ENCODE measurements at regions not wholly inside any gene's neighbourhood (a gene's known extent, or its start where the extent isn't known, plus 50 kb on each side); places are given as distances from the start of the nearest gene placed in this dataset.
A peak's percentile ranks its signal among the peaks of the same experiment; 100 is the strongest.

- DNase-seq (ENCODE audit: low read depth in 1 of 2, low spot score in 1 of 2), result no peak
- H3K27me3 ChIP-seq, result no peaks in the 10 kb centered on the region
- H3K4me3 ChIP-seq, result no peak overlapping the region
- no peaks in the 10 kb centered on the region for H3K9me3 ChIP-seq (ENCODE audit: low read depth)
- H3K4me1 ChIP-seq (ENCODE audit: low read depth), result no peaks in the 10 kb centered on the region
- H3K27ac ChIP-seq, result no peak overlapping the region
- no peaks in the 10 kb centered on the region for H3K36me3 ChIP-seq
- TF ChIP-seq CTCF (IDR thresholded peaks at IDR 0.05; ENCODE audit: low read depth, low read length), result no peak
Measured at GRCh38 chr5:145340099-145340498, 495.0 kb downstream of the PRELID2 start.

- DNase-seq (ENCODE audit: low read depth in 1 of 2, low spot score in 1 of 2), result peak in 1 of 2 donors; percentile 2
- H3K9me3 ChIP-seq (ENCODE audit: low read depth), result no peaks in the 10 kb centered on the region
- H3K27me3 ChIP-seq, result no peaks in the 10 kb centered on the region
Measured at GRCh38 chr5:145324767-145325479, 510.2 kb downstream of the PRELID2 start.

GRCh38 chr5:145324101-145324500 lies 511.0 kb downstream of the PRELID2 start:
- H3K4me1 ChIP-seq (ENCODE audit: low read depth), result no peaks in the 10 kb centered on the region
- TF ChIP-seq CTCF (IDR thresholded peaks at IDR 0.05; ENCODE audit: low read depth, low read length), result no peak
- H3K4me3 ChIP-seq, result no peak overlapping the region
- H3K9me3 ChIP-seq (ENCODE audit: low read depth), result no peaks in the 10 kb centered on the region
- H3K27me3 ChIP-seq, result no peaks in the 10 kb centered on the region
- H3K36me3 ChIP-seq, result no peaks in the 10 kb centered on the region
- no peak for DNase-seq (ENCODE audit: low read depth in 1 of 2, low spot score in 1 of 2)
- no peak overlapping the region for H3K27ac ChIP-seq

More at GRCh38 chr5:145324767-145325479, 510.2 kb downstream of the PRELID2 start:
- H3K27ac ChIP-seq, result no peak overlapping the region
- no peaks in the 10 kb centered on the region for H3K4me1 ChIP-seq (ENCODE audit: low read depth)
- TF ChIP-seq CTCF (IDR thresholded peaks at IDR 0.05; ENCODE audit: low read depth, low read length), result no peak
- no peaks in the 10 kb centered on the region for H3K36me3 ChIP-seq
- no peak overlapping the region for H3K4me3 ChIP-seq

- Histone ChIP-seq H3K4me3 (no peak overlapping the region), H3K36me3 (no peaks in the 10 kb centered on the region), H3K27me3 (no peaks in the 10 kb centered on the region), H3K27ac (no peak overlapping the region), H3K9me3 (ENCODE audit: low read depth) (no peaks in the 10 kb centered on the region), H3K4me1 (ENCODE audit: low read depth) (no peaks in the 10 kb centered on the region)
- TF ChIP-seq CTCF (IDR thresholded peaks at IDR 0.05; ENCODE audit: low read depth, low read length), result no peak
- no peak for DNase-seq (ENCODE audit: low read depth in 1 of 2, low spot score in 1 of 2)
Measured at GRCh38 chr5:145316282-145316681, 518.9 kb downstream of the PRELID2 start.

- TF ChIP-seq CTCF (IDR thresholded peaks at IDR 0.05; ENCODE audit: low read depth, low read length), result no peak
- Histone ChIP-seq H3K27me3 (no peaks in the 10 kb centered on the region), H3K36me3 (no peaks in the 10 kb centered on the region), H3K9me3 (ENCODE audit: low read depth) (no peaks in the 10 kb centered on the region), H3K27ac (no peak overlapping the region), H3K4me3 (no peak overlapping the region), H3K4me1 (ENCODE audit: low read depth) (no peaks in the 10 kb centered on the region)
- no peak for DNase-seq (ENCODE audit: low read depth in 1 of 2, low spot score in 1 of 2)
Measured at GRCh38 chr5:145307866-145308382, 527.2 kb downstream of the PRELID2 start.

Measured in cardiac muscle cell (in vitro differentiated cells and primary cell).